ENCODE measurements at regions not wholly inside any gene's neighbourhood (a gene's known extent, or its start where the extent isn't known, plus 50 kb on each side); places are given as distances from the start of the nearest gene placed in this dataset.
"Not testable (repeated sequence)": the region's sequence is repeated elsewhere in the genome, so short reads cannot be mapped to it uniquely, and the experiment has no call there.

GRCh38 chr1:244322181-244322580 is 129.5 kb downstream of the ADSS2 start:
- no peak for DNase-seq (ENCODE audit: low read depth in 2 of 2)

GRCh38 chr1:244322791-244323521 is 128.8 kb downstream of the ADSS2 start:
- DNase-seq (ENCODE audit: low read depth in 2 of 2): peak in 1 of 2 donors; percentile 15

- DNase-seq (ENCODE audit: low read depth in 2 of 2): no peak
Measured at GRCh38 chr1:244324176-244324883, 127.4 kb downstream of the ADSS2 start.

GRCh38 chr1:244325056-244325758 is 126.5 kb downstream of the ADSS2 start:
- DNase-seq (ENCODE audit: low read depth in 2 of 2): no peak

- DNase-seq (ENCODE audit: low read depth in 2 of 2): no peak
Measured at GRCh38 chr1:244326757-244327156, 125.0 kb downstream of the ADSS2 start.

GRCh38 chr1:244327533-244327932 is 124.2 kb downstream of the ADSS2 start:
- DNase-seq (ENCODE audit: low read depth in 2 of 2): no peak

- DNase-seq (ENCODE audit: low read depth in 2 of 2): no peak
Measured at GRCh38 chr1:244328476-244328875, 123.2 kb downstream of the ADSS2 start.

GRCh38 chr1:244329591-244330317 is 122.0 kb downstream of the ADSS2 start:
- no peak for DNase-seq (ENCODE audit: low read depth in 2 of 2)

- no peak for DNase-seq (ENCODE audit: low read depth in 2 of 2)
Measured at GRCh38 chr1:244330318-244330625, 121.4 kb downstream of the ADSS2 start.

- DNase-seq (ENCODE audit: low read depth in 2 of 2): not testable (repeated sequence)
Measured at GRCh38 chr1:244332761-244333160, 118.9 kb downstream of the ADSS2 start.

GRCh38 chr1:244334315-244334714 is 117.4 kb downstream of the ADSS2 start:
- not testable (repeated sequence) for DNase-seq (ENCODE audit: low read depth in 2 of 2)

- not testable (repeated sequence) for DNase-seq (ENCODE audit: low read depth in 2 of 2)
Measured at GRCh38 chr1:244334842-244335241, 116.9 kb downstream of the ADSS2 start.

- no peak for DNase-seq (ENCODE audit: low read depth in 2 of 2)
Measured at GRCh38 chr1:244335456-244335855, 116.3 kb downstream of the ADSS2 start.

GRCh38 chr1:244336232-244336899 is 115.3 kb downstream of the ADSS2 start:
- DNase-seq (ENCODE audit: low read depth in 2 of 2): no peak

- no peak for DNase-seq (ENCODE audit: low read depth in 2 of 2)
Measured at GRCh38 chr1:244337839-244338238, 113.9 kb downstream of the ADSS2 start.

GRCh38 chr1:244339073-244339692 is 112.5 kb downstream of the ADSS2 start:
- DNase-seq (ENCODE audit: low read depth in 2 of 2): no peak

GRCh38 chr1:244339776-244340175 is 111.9 kb downstream of the ADSS2 start:
- no peak for DNase-seq (ENCODE audit: low read depth in 2 of 2)

GRCh38 chr1:244340396-244340795 is 111.3 kb downstream of the ADSS2 start:
- DNase-seq (ENCODE audit: low read depth in 2 of 2): no peak

GRCh38 chr1:244341455-244342450 is 110.0 kb downstream of the ADSS2 start:
- DNase-seq (ENCODE audit: low read depth in 2 of 2): no peak

GRCh38 chr1:244344001-244344400 is 107.7 kb downstream of the ADSS2 start:
- no peak for DNase-seq (ENCODE audit: low read depth in 2 of 2)
